ENCODE measurements at regions not wholly inside any gene's neighbourhood (a gene's known extent, or its start where the extent isn't known, plus 50 kb on each side); places are given as distances from the start of the nearest gene placed in this dataset.

DNA sequence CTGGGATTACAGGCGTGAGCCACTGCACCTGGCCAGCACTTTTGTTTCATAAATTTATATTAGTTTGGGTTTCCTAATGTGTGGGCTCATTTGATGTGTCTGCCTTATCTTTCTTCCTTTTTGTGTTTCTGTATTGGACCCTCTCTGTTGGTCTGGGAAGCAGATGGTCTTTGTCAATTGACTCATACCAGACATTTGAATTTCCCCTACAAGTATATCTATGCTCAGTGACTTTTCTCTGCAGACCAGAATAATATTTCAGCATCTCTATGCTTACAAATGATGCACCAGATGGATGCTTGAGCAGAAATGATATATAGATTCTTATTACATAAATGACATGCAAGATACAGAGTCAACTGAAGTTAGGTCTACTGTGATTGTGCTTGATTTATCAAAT lies 329.9 kb upstream of the SLCO3A1 start:
- no peak for FAIRE-seq

GRCh38 chr15:91524534-91524933 lies 329.0 kb upstream of the SLCO3A1 start:
- no peak for FAIRE-seq

DNA sequence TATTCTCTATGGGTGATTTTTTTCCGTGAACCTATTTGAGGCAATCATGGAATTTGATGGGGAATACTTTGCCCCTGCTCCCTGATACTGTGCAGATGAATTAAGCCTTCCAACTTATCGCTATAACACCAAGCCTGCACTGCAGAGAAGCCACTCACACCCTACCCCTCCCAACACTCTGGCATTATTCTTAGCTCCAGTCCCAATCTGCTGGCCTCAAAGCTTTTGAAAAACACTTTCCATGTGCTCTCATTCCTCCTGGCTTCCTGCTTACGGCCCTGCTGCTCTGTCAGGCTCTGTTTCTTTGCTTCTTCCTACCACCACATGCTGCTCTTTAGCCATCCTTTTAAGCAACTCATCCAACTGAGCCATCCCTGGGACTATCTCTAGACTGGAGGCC lies 327.8 kb upstream of the SLCO3A1 start:
- no peak for FAIRE-seq

DNA sequence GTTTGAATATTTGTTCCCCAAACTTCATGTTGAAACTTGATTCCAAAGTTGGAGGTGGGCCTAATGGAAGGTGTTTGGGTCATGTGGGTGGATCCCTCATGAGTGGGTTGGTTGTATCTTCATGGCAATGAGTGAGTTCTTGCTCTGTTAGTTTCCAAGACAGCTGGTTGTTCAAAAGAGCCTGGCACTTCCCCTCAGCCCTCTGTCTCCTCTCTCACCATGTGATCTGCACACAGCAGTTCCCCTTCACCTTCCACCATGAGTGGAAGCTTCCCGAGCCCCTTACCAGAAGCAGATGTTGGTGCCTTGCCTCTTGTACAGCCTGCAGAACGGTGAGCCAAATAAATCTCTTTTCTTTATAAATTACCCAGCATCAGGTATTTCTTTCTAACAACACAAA lies 327.1 kb upstream of the SLCO3A1 start:
- FAIRE-seq, result no peak

DNA sequence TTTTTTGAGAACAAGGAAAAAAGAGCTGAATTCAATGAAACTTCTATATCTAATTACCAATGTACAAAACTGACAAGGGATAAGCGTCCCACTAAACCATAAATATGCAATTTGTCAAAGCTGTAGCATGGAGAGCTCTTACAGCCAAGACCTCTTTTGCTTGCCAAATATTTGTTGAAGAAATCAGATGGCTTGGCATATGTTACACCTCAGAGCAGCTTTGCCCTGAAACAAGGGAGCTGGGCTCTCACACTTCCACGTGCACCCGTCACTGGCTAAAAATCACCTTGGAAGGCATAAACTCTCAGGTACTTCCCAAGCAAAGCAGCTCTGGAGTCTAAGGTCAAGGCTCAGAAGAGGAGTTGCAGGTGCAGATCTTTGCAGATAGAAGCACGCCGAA lies 324.7 kb upstream of the SLCO3A1 start:
- FAIRE-seq, result no peak

- no peak for FAIRE-seq
Observed at GRCh38 chr15:91529534-91529933, 324.0 kb upstream of the SLCO3A1 start.

DNA sequence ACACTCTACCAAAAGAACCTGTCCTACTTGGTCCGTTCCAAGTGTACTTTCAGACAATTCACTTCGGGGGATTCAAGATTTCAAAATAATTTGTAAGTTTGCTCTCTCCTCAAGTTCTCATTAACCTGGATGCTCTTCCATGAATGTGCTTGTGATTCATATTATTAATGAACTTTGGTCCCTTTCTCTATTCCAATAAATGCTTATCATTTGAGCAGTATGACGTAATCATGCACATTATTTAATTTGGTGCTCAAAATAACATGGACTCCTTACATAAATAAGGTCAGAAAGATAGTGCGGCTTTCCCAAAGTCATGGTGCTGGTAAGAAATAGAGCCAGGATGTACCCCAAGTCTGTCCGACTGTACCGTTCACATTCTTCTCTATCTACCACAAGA lies 323.2 kb upstream of the SLCO3A1 start:
- FAIRE-seq, result no peak

GRCh38 chr15:91530956-91531582 lies 322.4 kb upstream of the SLCO3A1 start:
- no peak for FAIRE-seq

DNA sequence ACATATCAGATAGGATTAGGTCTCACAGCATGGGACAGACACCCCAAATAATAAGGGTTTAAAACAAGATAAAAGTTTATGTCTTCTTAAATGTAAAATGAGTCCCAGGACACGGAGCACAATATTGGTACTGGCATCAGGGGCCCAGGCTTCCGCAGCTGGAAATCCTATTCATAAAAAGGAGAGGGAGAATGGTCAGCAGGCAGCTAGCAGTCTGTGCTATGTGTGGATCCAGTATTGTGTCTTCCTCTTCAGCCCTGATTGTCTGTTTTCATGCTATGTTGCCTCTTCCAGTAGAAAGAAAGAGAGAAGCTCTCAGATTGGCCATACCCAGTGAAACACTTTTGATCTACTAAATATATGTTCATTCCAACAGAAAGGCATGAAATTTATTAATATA lies 319.3 kb upstream of the SLCO3A1 start:
- FAIRE-seq, result no peak

- no peak for FAIRE-seq
Observed at GRCh38 chr15:91534976-91535375, 318.5 kb upstream of the SLCO3A1 start.

GRCh38 chr15:91535856-91536500 lies 317.5 kb upstream of the SLCO3A1 start:
- no peak for FAIRE-seq

GRCh38 chr15:91537856-91538255 lies 315.7 kb upstream of the SLCO3A1 start:
- FAIRE-seq, result no peak

GRCh38 chr15:91538782-91539181 lies 314.7 kb upstream of the SLCO3A1 start:
- no peak for FAIRE-seq

- no peak for FAIRE-seq
Observed at GRCh38 chr15:91541286-91541685, 312.2 kb upstream of the SLCO3A1 start.

DNA sequence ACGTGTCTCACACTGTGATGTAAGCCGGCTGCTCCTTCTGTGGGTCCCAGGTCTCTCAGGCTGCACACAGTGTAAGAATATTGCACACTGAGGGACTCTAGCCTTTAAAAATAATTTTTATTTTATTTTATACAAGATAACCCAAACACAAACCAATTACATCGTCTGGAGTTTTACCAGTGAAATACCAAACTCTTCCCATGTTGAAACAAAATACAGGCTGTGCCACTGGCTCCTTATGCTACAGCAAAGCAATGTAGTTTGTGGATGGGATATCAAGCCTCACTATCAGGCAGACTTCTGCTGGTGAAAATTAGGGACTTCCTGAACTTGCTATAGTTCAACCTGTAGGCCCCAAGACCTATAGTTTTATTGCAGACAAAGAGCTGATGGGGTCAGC lies 311.3 kb upstream of the SLCO3A1 start:
- FAIRE-seq, result no peak

- no peak for FAIRE-seq
Observed at GRCh38 chr15:91547356-91547755, 306.2 kb upstream of the SLCO3A1 start.

DNA sequence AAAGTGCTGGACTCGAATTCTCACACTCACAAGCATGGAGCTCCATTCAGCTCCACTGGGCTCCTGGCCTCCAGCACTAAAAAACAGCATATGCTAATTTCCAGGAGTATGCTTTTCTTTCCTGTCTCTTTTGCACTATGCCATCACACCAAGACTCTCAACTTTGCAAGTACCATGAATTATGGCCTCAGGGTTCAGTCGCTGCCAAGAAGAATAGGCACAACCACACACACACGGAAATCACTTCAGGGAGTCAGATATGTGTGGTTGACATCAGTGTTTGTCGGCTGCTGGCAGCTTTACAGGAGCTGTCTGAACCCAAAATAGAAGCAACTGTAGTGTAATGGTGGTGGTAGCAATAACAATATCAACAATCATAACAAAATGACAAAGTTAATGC lies 305.0 kb upstream of the SLCO3A1 start:
- FAIRE-seq, result no peak

DNA sequence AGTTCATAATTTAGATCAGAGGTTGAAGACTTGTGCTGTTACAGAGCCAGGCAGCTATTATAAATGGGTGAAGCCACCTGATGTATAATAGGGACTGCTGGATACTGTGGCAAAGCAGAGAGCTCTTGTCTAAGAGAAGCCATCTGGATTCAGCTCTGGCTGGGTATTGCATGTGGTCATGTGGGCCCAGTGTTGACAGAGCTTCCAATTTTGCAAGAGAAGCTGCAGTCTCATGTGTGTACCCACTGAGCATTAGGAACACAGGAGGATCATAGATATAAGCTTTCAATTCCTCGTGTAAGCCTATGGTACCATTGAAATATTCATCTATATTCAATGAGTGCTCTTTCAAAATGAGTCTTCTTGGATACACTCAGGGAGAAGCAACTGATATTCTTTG lies 303.9 kb upstream of the SLCO3A1 start:
- FAIRE-seq, result no peak

DNA sequence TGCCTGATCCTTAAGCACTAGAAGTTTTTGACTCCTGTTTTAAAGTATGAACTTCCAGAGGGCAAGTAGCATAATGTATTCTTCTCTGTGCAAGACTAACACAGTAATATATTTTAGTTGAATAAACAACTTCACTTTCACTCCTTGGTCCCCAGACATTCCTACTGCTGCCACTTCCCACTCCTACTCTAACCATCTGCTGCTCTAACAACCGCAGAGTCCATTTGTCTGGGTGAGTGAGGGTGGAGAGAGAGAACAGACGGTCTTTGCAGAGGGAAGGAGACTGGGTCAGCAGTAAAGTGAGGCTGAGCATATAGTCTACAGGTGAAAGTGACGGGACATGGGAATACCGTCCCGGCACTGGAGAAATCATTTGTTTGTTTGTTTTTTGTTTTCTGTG lies 301.0 kb upstream of the SLCO3A1 start:
- FAIRE-seq, result no peak

- FAIRE-seq, result no peak
Observed at GRCh38 chr15:91553196-91553854, 300.2 kb upstream of the SLCO3A1 start.

- no peak for FAIRE-seq
Observed at GRCh38 chr15:91555312-91555711, 298.2 kb upstream of the SLCO3A1 start.

DNA sequence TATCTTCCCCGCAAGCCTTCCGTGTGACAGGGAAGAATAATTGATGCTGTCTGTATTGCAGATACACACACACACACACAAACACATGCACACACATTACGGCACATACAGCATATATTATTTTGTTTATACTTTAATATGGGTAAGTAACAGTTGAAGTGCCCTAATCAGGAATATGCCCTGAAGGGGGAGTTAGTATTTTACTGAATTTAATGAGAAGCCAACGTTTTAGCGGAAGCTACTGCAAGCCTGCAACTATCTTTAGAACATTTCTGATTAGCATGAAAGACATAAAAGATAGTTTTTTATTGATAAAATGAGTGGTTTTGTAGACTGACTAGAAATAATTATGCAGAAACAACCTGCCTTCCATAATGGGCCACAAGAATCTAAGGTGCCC lies 296.6 kb upstream of the SLCO3A1 start:
- FAIRE-seq, result no peak

DNA sequence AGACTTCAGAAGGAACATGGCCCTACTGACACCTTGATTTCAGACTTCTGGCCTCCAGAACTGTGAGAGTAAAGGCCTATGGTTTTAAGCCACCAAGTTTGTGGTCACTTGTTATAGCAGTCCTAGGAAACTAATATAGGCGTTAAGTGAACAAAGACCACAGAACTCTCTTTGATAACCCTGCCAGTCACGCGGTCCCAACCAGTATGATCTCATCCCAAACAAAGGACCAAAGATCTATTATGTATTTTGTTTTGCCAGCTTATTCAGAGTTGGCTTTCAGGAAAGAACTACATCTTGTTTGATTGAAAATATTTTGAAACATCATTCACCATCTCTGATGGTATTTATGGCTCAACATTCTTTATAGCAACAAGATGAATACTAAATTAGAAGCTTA lies 294.4 kb upstream of the SLCO3A1 start:
- FAIRE-seq, result no peak

- FAIRE-seq, result no peak
Observed at GRCh38 chr15:91561371-91562100, 292.0 kb upstream of the SLCO3A1 start.

Data from TTC549 (cell line).